SKM-1 treated with dmso at 0.1 percent for 144 hours (cell line): ENCODE measurements at regions not wholly inside any gene's neighbourhood (a gene's known extent, or its start where the extent isn't known, plus 50 kb on each side); places are given as distances from the start of the nearest gene placed in this dataset.
A peak's percentile ranks its signal among the peaks of the same experiment; 100 is the strongest.
"Not testable (repeated sequence)": the region's sequence is repeated elsewhere in the genome, so short reads cannot be mapped to it uniquely, and the experiment has no call there.

Experiments used
- DNase-seq: peaks from one replicate; lab custom pipeline; 2025; ENCODE audit not compliant: unreplicated experiment; lab: John Stamatoyannopoulos, UW

- DNase-seq, result no peak
Observed at GRCh38 chr11:21924262-21924661, 268.6 kb upstream of the ANO5 start.

- DNase-seq, result no peak
Observed at GRCh38 chr11:21927628-21928027, 265.3 kb upstream of the ANO5 start.

GRCh38 chr11:21928847-21929246, 264.0 kb upstream of the ANO5 start:
- DNase-seq, result no peak

GRCh38 chr11:21930408-21930807, 262.5 kb upstream of the ANO5 start:
- no peak for DNase-seq

- no peak for DNase-seq
Observed at GRCh38 chr11:21931436-21932101, 261.3 kb upstream of the ANO5 start.

GRCh38 chr11:21933095-21933494, 259.8 kb upstream of the ANO5 start:
- peak; percentile 5 for DNase-seq

GRCh38 chr11:21944577-21944976, 248.3 kb upstream of the ANO5 start:
- no peak for DNase-seq

- DNase-seq, result no peak
Observed at GRCh38 chr11:21948876-21949275, 244.0 kb upstream of the ANO5 start.

- no peak for DNase-seq
Observed at GRCh38 chr11:21949763-21950413, 243.0 kb upstream of the ANO5 start.

- no peak for DNase-seq
Observed at GRCh38 chr11:21963013-21963412, 229.9 kb upstream of the ANO5 start.

GRCh38 chr11:21965221-21965620, 227.7 kb upstream of the ANO5 start:
- DNase-seq, result no peak

- DNase-seq, result no peak
Observed at GRCh38 chr11:21968702-21969101, 224.2 kb upstream of the ANO5 start.

GRCh38 chr11:21969841-21970240, 223.0 kb upstream of the ANO5 start:
- DNase-seq, result no peak

- DNase-seq, result no peak
Observed at GRCh38 chr11:21975242-21975641, 217.6 kb upstream of the ANO5 start.

- DNase-seq, result no peak
Observed at GRCh38 chr11:21976210-21976609, 216.7 kb upstream of the ANO5 start.

GRCh38 chr11:21983431-21983830, 209.5 kb upstream of the ANO5 start:
- DNase-seq, result no peak

GRCh38 chr11:21986361-21986760, 206.5 kb upstream of the ANO5 start:
- no peak for DNase-seq

- DNase-seq, result no peak
Observed at GRCh38 chr11:21987261-21987660, 205.6 kb upstream of the ANO5 start.

- DNase-seq, result peak; percentile 1
Observed at GRCh38 chr11:21988477-21988876, 204.4 kb upstream of the ANO5 start.

- DNase-seq, result not testable (repeated sequence)
Observed at GRCh38 chr11:22001803-22002202, 191.1 kb upstream of the ANO5 start.

- DNase-seq, result no peak
Observed at GRCh38 chr11:22006901-22007300, 186.0 kb upstream of the ANO5 start.

- DNase-seq, result no peak
Observed at GRCh38 chr11:22031791-22032190, 161.1 kb upstream of the ANO5 start.

- no peak for DNase-seq
Observed at GRCh38 chr11:22037505-22037904, 155.4 kb upstream of the ANO5 start.
